ENCODE measurements at regions not wholly inside any gene's neighbourhood (a gene's known extent, or its start where the extent isn't known, plus 50 kb on each side); places are given as distances from the start of the nearest gene placed in this dataset.

GRCh38 chr6:18601516-18602020, 214.4 kb downstream of the RNF144B start:
- H3K4me3 ChIP-seq (ENCODE audit: low read depth in 1 of 2, low read length in 1 of 2), result no peak overlapping the region
- no peaks in the 10 kb centered on the region for H3K4me1 ChIP-seq (ENCODE audit: control insufficient read depth in 1 of 2, insufficient read depth in 1 of 2, low read depth in 1 of 2, low read length in 1 of 2)
- no peaks in the 10 kb centered on the region for H3K9me3 ChIP-seq
- no peaks in the 10 kb centered on the region for H3K36me3 ChIP-seq
- no peak overlapping the region for H3K27ac ChIP-seq
- TF ChIP-seq CTCF (IDR thresholded peaks at IDR 0.05), result no peak
- peaks cover under 1% of the 10 kb centered on the region for H3K27me3 ChIP-seq

DNA sequence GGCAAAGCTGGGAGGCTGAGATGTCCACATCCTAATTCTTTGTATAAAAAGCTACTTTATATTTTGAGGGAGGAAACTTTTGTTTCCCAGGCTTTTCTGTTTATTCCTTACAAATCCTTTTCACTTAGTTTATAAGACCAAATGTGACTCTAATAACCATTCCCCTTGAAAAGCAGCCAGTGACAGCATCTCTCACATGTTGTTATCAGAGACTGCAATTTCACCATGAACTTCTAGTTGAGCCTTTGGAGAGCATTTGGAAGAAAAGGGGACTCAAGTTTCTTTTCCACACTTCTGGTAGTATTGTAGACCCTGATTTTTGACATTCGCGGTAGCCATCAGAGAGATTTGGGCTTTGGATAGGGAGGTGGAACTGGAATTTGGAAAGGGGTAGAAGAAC, 215.8 kb downstream of the RNF144B start:
- no peak for TF ChIP-seq CTCF (IDR thresholded peaks at IDR 0.05)
- H3K4me3 ChIP-seq (ENCODE audit: low read depth in 1 of 2, low read length in 1 of 2), result no peak overlapping the region
- peaks cover 4% of the 10 kb centered on the region for H3K27me3 ChIP-seq

DNA sequence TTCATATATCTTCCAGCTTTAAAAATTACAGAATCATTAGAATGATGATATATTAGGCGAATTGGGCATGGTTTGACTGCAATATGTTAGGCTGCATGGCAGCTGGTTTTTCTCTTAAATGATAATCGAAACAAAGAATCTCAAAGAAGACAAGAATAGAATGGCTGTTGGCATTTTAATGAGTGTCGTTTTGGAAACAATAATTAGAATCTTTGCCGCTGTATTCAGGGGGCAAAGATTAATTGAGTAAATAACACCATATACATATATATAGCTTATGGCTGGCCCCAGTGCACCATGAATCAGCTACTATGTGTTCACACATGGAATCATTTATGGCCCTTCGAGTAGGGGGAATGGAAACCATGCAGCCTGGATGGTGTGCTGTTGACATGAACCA, 216.2 kb downstream of the RNF144B start:
- Histone ChIP-seq H3K36me3 (no peaks in the 10 kb centered on the region), H3K27ac (no peak overlapping the region), H3K27me3 (peaks cover 4% of the 10 kb centered on the region), H3K4me3 (ENCODE audit: low read depth in 1 of 2, low read length in 1 of 2) (no peak overlapping the region), H3K9me3 (no peaks in the 10 kb centered on the region), H3K4me1 (ENCODE audit: control insufficient read depth in 1 of 2, insufficient read depth in 1 of 2, low read depth in 1 of 2, low read length in 1 of 2) (no peaks in the 10 kb centered on the region)
- TF ChIP-seq CTCF (IDR thresholded peaks at IDR 0.05), result no peak

More for the DNA sequence above, 215.8 kb downstream of the RNF144B start:
- no peaks in the 10 kb centered on the region for H3K36me3 ChIP-seq
- H3K4me1 ChIP-seq (ENCODE audit: control insufficient read depth in 1 of 2, insufficient read depth in 1 of 2, low read depth in 1 of 2, low read length in 1 of 2), result no peaks in the 10 kb centered on the region
- H3K27ac ChIP-seq, result no peak overlapping the region
- no peaks in the 10 kb centered on the region for H3K9me3 ChIP-seq

- H3K27ac ChIP-seq, result no peak overlapping the region
- no peak for TF ChIP-seq CTCF (IDR thresholded peaks at IDR 0.05)
- peaks cover 4% of the 10 kb centered on the region for H3K27me3 ChIP-seq
- H3K4me1 ChIP-seq (ENCODE audit: control insufficient read depth in 1 of 2, insufficient read depth in 1 of 2, low read depth in 1 of 2, low read length in 1 of 2), result no peaks in the 10 kb centered on the region
- H3K4me3 ChIP-seq (ENCODE audit: low read depth in 1 of 2, low read length in 1 of 2), result no peak overlapping the region
- no peaks in the 10 kb centered on the region for H3K36me3 ChIP-seq
- H3K9me3 ChIP-seq, result no peaks in the 10 kb centered on the region
These were observed 218.7 kb downstream of the RNF144B start for GRCh38 chr6:18605841-18606240.

GRCh38 chr6:18609715-18610114, 222.6 kb downstream of the RNF144B start:
- peaks cover 21% of the 10 kb centered on the region for H3K27me3 ChIP-seq
- no peaks in the 10 kb centered on the region for H3K36me3 ChIP-seq
- no peaks in the 10 kb centered on the region for H3K4me1 ChIP-seq (ENCODE audit: control insufficient read depth in 1 of 2, insufficient read depth in 1 of 2, low read depth in 1 of 2, low read length in 1 of 2)
- TF ChIP-seq CTCF (IDR thresholded peaks at IDR 0.05), result no peak
- H3K27ac ChIP-seq, result no peak overlapping the region
- H3K9me3 ChIP-seq, result no peaks in the 10 kb centered on the region
- H3K4me3 ChIP-seq (ENCODE audit: low read depth in 1 of 2, low read length in 1 of 2), result no peak overlapping the region
